Activated T-helper 2 cell treated with anti-CD3 and anti-CD28 coated beads, Interferon-gamma antibody, Interleukin-2, Interleukin-4, amounts not matched to agents 10 μg/mL and 5 μg/mL and 100 μg/mL, durations not matched to agents 14 hours and 24 hours and 36 hours (primary cell): ENCODE measurements at regions not wholly inside any gene's neighbourhood (a gene's known extent, or its start where the extent isn't known, plus 50 kb on each side); places are given as distances from the start of the nearest gene placed in this dataset.

ENCODE experiments used
- DNase-seq: peaks from one replicate; pipeline ENCODE4 v3.0.0; 2021; ENCODE audit warnings: low spot score
- H3K27ac Mint-ChIP-seq: one replicate; pipeline ENCODE4 v1.8.0; 2021; ENCODE audit warnings: mixed read lengths
- H3K27me3 Mint-ChIP-seq: one replicate; pipeline ENCODE4 v1.8.0; 2021; ENCODE audit warnings: low read depth, mixed read lengths
- H3K36me3 Mint-ChIP-seq: one replicate; pipeline ENCODE4 v1.8.0; 2021; ENCODE audit warnings: low read depth, mixed read lengths
- H3K4me1 Mint-ChIP-seq: one replicate; pipeline ENCODE4 v1.8.0; 2021; ENCODE audit warnings: low read depth, mixed read lengths
- H3K4me3 Mint-ChIP-seq: one replicate; pipeline ENCODE4 v1.8.0; 2021; ENCODE audit warnings: low read depth, mild to moderate bottlenecking, moderate library complexity, mixed read lengths
- H3K9me3 Mint-ChIP-seq: one replicate; pipeline ENCODE4 v1.8.0; 2021; ENCODE audit warnings: mixed read lengths
- intact Hi-C: fragments of 100-400 bp; cut with micrococcal nuclease; formaldehyde crosslinking; loops from one replicate; pipeline ENCODE4 v1.15.1; 2023

DNA sequence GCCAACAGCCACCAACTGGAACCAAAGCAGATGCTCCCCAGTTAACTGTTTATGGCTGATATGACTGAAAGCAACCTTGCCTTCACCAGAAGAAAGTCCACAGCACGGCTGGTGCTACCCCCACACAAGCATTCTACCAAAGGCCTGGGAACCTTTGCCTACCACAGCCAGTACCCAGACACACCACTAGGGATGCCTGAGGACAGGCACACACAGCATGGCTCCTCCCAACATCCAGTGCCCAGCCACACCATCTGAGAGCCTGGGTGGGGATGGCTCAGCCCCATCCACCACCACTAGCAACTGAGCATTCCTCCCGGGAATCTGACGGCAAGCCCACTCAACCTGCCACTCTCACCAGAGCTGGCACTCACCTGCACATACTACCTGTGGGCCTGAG is 178.6 kb downstream of the SLC7A11 start:
- Mint-ChIP-seq H3K9me3 (peaks cover 5% of the 10 kb centered on the region), H3K4me3 (no peak overlapping the region), H3K36me3 (no peaks in the 10 kb centered on the region), H3K4me1 (no peaks in the 10 kb centered on the region), H3K27ac (no peak overlapping the region), H3K27me3 (no peaks in the 10 kb centered on the region)
- no peak for DNase-seq
- intact Hi-C loops, result no loop called here

- no peak overlapping the region for H3K27ac Mint-ChIP-seq
- no peak for DNase-seq
- H3K4me3 Mint-ChIP-seq, result no peak overlapping the region
- H3K9me3 Mint-ChIP-seq, result peaks cover 5% of the 10 kb centered on the region
- no peaks in the 10 kb centered on the region for H3K27me3 Mint-ChIP-seq
- H3K4me1 Mint-ChIP-seq, result no peaks in the 10 kb centered on the region
- intact Hi-C loops, result no loop called here
- no peaks in the 10 kb centered on the region for H3K36me3 Mint-ChIP-seq
Measured at GRCh38 chr4:138062929-138063328, 179.2 kb downstream of the SLC7A11 start.

- Mint-ChIP-seq H3K4me3 (no peak overlapping the region), H3K36me3 (no peaks in the 10 kb centered on the region), H3K27ac (no peak overlapping the region), H3K4me1 (no peaks in the 10 kb centered on the region), H3K9me3 (no peaks in the 10 kb centered on the region), H3K27me3 (no peaks in the 10 kb centered on the region)
- intact Hi-C loops, result no loop called here
- DNase-seq, result no peak
Measured at GRCh38 chr4:138056541-138056940, 185.6 kb downstream of the SLC7A11 start.

DNA sequence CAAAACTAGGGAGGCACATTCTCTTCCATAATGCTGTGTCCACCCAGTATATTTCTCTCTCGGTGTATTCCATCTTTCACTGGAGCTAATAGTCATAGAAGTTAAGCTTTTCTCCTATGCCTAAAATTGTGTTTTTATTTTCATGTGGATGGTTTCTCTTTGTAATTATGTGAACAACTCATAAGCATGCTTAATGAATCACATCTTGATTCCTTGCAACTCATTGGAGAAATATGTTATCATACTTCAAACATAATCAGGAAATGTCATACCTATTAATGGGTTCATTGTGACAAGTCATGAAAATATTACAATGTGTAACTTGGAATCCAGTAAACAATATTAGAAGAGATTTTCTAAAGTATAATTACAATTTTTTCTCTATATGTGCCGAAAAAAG is 186.3 kb downstream of the SLC7A11 start:
- H3K4me1 Mint-ChIP-seq, result no peaks in the 10 kb centered on the region
- no peak overlapping the region for H3K4me3 Mint-ChIP-seq
- H3K27me3 Mint-ChIP-seq, result no peaks in the 10 kb centered on the region
- H3K36me3 Mint-ChIP-seq, result no peaks in the 10 kb centered on the region
- DNase-seq, result no peak
- no peak overlapping the region for H3K27ac Mint-ChIP-seq
- no peaks in the 10 kb centered on the region for H3K9me3 Mint-ChIP-seq
- intact Hi-C loops, result no loop called here

DNA sequence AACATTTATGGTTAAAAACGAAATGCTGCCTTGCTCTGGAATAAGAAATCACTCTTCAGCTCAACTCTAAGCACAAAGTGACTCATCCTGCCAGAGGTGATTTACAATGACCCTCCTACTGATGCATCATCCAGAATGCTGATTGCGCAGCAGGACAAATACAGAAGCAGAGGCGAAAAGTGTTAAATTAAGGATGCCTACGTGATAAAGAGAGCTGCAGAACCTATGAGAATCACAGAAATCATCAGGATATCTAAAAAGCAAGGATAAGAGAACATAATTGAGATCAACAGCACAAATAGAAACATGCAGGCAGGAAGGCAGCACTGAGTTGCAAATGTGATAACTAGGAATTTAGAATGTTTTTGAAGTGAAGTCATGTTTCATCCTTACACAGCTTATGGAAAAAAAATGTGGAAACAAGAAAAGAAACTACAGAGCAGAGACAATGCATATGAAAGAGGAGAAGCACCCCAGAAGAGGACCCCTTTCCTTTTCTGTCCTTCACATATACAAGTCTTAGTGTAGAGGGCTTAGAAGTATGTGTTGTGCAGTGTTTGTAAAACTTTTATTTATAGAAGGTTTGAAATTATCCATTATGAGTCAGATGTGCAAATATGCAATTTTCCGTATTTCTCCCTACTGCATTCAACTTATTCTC is 188.4 kb downstream of the SLC7A11 start:
- Mint-ChIP-seq H3K27me3 (no peaks in the 10 kb centered on the region), H3K4me1 (no peaks in the 10 kb centered on the region), H3K9me3 (no peaks in the 10 kb centered on the region), H3K36me3 (no peaks in the 10 kb centered on the region), H3K27ac (no peak overlapping the region), H3K4me3 (no peak overlapping the region)
- no peak for DNase-seq
- intact Hi-C loops, result no loop called here

DNA sequence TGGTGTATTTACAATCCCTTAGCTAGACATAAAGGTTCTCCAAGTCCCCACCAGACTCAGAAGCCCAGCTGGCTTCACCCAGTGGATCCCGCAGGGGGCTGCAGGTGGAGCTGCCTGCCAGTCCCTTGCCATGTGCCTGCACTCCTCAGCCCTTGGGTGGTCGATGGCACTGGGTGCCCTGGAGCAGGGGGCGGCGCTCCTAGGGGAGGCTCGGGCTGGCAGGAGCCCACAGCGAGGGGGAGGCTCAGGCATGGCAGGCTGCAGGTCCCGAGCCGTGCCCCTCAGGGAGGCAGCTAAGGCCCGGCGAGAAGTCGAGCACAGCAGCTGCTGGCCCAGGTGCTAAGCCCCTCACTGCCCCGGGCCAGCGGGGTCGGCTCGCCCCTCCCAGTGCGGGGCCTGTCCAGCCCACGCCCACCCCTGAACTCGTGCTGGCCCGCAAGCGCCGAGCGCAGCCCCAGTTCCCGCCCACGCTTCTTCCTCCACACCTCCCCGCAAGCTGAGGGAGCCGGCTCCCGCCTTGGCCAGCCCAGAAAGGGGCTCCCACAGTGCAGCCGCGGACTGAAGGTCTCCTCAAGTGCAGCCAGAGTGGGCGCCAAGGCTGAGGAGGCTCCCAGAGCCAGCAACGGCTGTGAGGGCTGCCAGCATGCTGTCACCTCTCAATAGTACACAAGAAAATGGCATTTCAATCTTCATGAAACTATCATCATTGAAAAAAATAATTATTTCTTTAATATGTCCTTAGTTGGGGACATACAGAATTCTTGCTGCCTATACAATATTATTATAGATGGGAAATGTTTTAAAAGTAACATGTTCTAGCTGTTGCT is 189.1 kb downstream of the SLC7A11 start:
- H3K9me3 Mint-ChIP-seq, result no peaks in the 10 kb centered on the region
- H3K36me3 Mint-ChIP-seq, result no peaks in the 10 kb centered on the region
- no peak for DNase-seq
- no peak overlapping the region for H3K27ac Mint-ChIP-seq
- intact Hi-C loops, result no loop called here
- no peaks in the 10 kb centered on the region for H3K27me3 Mint-ChIP-seq
- H3K4me3 Mint-ChIP-seq, result no peak overlapping the region
- H3K4me1 Mint-ChIP-seq, result no peaks in the 10 kb centered on the region

DNA sequence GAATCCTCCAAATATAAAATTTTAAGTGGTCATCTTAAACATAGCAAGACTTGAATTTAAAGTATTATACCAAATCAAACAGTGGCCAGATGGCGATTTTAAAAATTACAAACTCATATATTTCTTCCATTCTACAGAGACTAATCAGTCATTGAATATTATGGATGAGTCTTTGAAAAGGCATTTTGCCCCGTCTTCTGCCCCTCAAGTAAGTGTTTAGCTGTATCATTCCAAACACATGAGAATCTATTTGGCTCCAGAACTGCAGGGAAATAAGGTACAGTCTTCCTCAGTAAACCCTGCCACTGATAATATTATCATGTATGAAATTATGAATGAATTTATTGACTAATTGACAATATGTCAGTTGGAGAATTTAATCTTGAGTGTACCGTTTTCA is 191.0 kb downstream of the SLC7A11 start:
- no peaks in the 10 kb centered on the region for H3K4me1 Mint-ChIP-seq

DNA sequence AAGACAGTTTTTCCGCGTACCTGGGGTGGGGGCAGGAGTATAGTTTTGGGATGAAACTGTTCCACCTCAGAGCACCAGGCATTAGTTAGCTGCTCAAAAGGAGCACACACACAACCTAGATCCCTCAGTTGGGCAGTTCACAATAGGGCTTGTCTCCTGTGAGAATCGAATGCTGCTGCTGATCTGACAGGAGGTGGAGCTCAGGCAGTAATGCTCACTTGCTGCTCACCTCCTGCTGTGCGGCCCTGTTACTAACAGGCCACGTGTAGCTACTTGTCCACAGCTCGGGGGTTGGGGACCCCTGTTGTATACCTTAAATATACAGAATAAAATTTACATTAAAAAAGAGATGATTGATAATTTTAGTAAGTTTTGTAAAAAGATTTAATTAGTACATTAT is 191.5 kb downstream of the SLC7A11 start:
- Mint-ChIP-seq H3K27me3 (no peaks in the 10 kb centered on the region), H3K27ac (no peak overlapping the region), H3K4me3 (no peak overlapping the region), H3K36me3 (no peaks in the 10 kb centered on the region), H3K4me1 (no peaks in the 10 kb centered on the region), H3K9me3 (no peaks in the 10 kb centered on the region)
- no peak for DNase-seq
- intact Hi-C loops, result no loop called here

More for the DNA sequence above, 191.0 kb downstream of the SLC7A11 start:
- H3K27me3 Mint-ChIP-seq, result no peaks in the 10 kb centered on the region
- H3K4me3 Mint-ChIP-seq, result no peak overlapping the region
- no peaks in the 10 kb centered on the region for H3K36me3 Mint-ChIP-seq
- no peaks in the 10 kb centered on the region for H3K9me3 Mint-ChIP-seq
- intact Hi-C loops, result no loop called here
- H3K27ac Mint-ChIP-seq, result no peak overlapping the region
- DNase-seq, result no peak

DNA sequence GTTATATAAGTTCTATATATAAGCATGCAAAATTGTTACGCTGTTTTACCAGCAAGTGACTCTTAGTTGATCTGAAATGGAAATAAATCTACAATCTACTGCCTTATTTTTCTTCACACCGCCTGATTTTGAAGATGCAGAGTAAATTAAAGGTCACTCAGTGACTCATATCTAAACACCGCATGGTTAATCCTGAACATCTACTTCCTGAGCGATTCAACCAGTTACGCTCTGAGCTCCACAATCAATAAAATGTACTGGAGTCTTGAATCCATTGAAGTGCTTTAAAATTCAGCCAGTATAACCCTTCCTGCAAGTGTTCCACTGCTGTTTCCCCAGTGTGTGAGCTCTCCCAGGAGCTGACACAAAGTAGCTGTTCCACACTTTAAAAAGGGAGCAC is 192.8 kb downstream of the SLC7A11 start:
- DNase-seq, result no peak

DNA sequence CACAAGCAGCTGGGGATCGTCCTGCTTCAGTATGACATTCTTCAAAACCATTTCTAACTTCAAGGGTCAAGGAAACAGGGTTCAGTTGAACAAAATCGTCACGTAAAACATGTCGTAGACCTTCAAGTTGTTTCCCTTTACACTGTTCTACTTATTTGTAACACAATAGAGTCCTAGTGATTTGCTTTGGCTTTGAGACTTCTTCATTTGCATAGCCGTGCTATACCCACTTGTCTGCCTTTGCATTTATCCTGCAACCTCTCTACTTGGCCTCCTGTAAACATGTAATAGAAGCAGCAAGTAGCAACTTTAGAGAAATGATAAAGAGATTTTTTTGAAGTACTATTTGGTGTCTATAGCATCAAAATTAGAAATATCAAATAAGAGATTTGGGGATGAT is 194.9 kb downstream of the SLC7A11 start:
- no peaks in the 10 kb centered on the region for H3K4me1 Mint-ChIP-seq
- H3K27me3 Mint-ChIP-seq, result no peaks in the 10 kb centered on the region
- intact Hi-C loops, result no loop called here
- no peak for DNase-seq
- no peak overlapping the region for H3K4me3 Mint-ChIP-seq
- H3K9me3 Mint-ChIP-seq, result no peaks in the 10 kb centered on the region
- no peaks in the 10 kb centered on the region for H3K36me3 Mint-ChIP-seq
- no peak overlapping the region for H3K27ac Mint-ChIP-seq

More for the DNA sequence above, 192.8 kb downstream of the SLC7A11 start:
- H3K27ac Mint-ChIP-seq, result no peak overlapping the region
- no peaks in the 10 kb centered on the region for H3K9me3 Mint-ChIP-seq
- H3K4me1 Mint-ChIP-seq, result no peaks in the 10 kb centered on the region
- no peak overlapping the region for H3K4me3 Mint-ChIP-seq
- intact Hi-C loops, result no loop called here
- no peaks in the 10 kb centered on the region for H3K36me3 Mint-ChIP-seq
- no peaks in the 10 kb centered on the region for H3K27me3 Mint-ChIP-seq

GRCh38 chr4:138045036-138045435 is 197.1 kb downstream of the SLC7A11 start:
- DNase-seq, result no peak
- Mint-ChIP-seq H3K36me3 (no peaks in the 10 kb centered on the region), H3K4me3 (no peak overlapping the region), H3K9me3 (no peaks in the 10 kb centered on the region), H3K27ac (no peak overlapping the region), H3K27me3 (no peaks in the 10 kb centered on the region), H3K4me1 (no peaks in the 10 kb centered on the region)
- intact Hi-C loops, result no loop called here

- Mint-ChIP-seq H3K4me1 (no peaks in the 10 kb centered on the region), H3K9me3 (no peaks in the 10 kb centered on the region), H3K4me3 (no peak overlapping the region), H3K27me3 (no peaks in the 10 kb centered on the region), H3K36me3 (no peaks in the 10 kb centered on the region), H3K27ac (no peak overlapping the region)
- no peak for DNase-seq
- intact Hi-C loops, result loop anchor here (10.0 kb wide), 1 partner anchor 836 kb away; no protein-coding TSS in a partner anchor
Measured at GRCh38 chr4:138039010-138039409, 203.1 kb downstream of the SLC7A11 start.

- no peaks in the 10 kb centered on the region for H3K36me3 Mint-ChIP-seq
Measured at GRCh38 chr4:138037696-138038095, 204.5 kb downstream of the SLC7A11 start.

More at GRCh38 chr4:138037696-138038095, 204.5 kb downstream of the SLC7A11 start:
- DNase-seq, result no peak
- H3K4me1 Mint-ChIP-seq, result no peaks in the 10 kb centered on the region
- no peak overlapping the region for H3K27ac Mint-ChIP-seq
- H3K9me3 Mint-ChIP-seq, result no peaks in the 10 kb centered on the region
- H3K4me3 Mint-ChIP-seq, result no peak overlapping the region
- intact Hi-C loops, result loop anchor here (10.0 kb wide), 1 partner anchor 837 kb away; no protein-coding TSS in a partner anchor
- H3K27me3 Mint-ChIP-seq, result no peaks in the 10 kb centered on the region
